ENCODE measurements at regions not wholly inside any gene's neighbourhood (a gene's known extent, or its start where the extent isn't known, plus 50 kb on each side); places are given as distances from the start of the nearest gene placed in this dataset.
A peak's percentile ranks its signal among the peaks of the same experiment; 100 is the strongest.

GRCh38 chr10:106213493-106213892, 951.0 kb downstream of the SORCS1 start:
- H3K27ac ChIP-seq (ENCODE audit: low read depth, low read length), result no peak overlapping the region
- no peak overlapping the region for H3K4me3 ChIP-seq (ENCODE audit: low read length)
- no peak for TF ChIP-seq CTCF (IDR thresholded peaks at IDR 0.05; ENCODE audit: low read depth, low read length, poor library complexity, severe bottlenecking)
- TF ChIP-seq EZH2phosphoT487 (IDR thresholded peaks at IDR 0.05; ENCODE audit: borderline replicate concordance, low read length), result no peak
- no peaks in the 10 kb centered on the region for H3K79me2 ChIP-seq (ENCODE audit: control insufficient read depth, low read length)
- no peaks in the 10 kb centered on the region for H3K4me1 ChIP-seq (ENCODE audit: control insufficient read depth, low read length)
- H3K4me2 ChIP-seq (ENCODE audit: low read length), result no peak overlapping the region
- no peaks in the 10 kb centered on the region for H3F3A ChIP-seq (ENCODE audit: control insufficient read depth, insufficient read depth)
- H3K9me2 ChIP-seq (replicated peaks; ENCODE audit: control insufficient read depth, low read length), result no peaks in the 10 kb centered on the region
- H3K36me3 ChIP-seq (ENCODE audit: control insufficient read depth, low read length), result no peaks in the 10 kb centered on the region
- no peaks in the 10 kb centered on the region for H4K20me1 ChIP-seq (ENCODE audit: control insufficient read depth, insufficient read depth, low read depth, low read length)
- H3K27me3 ChIP-seq (ENCODE audit: control insufficient read depth, low read length), result no peaks in the 10 kb centered on the region
- no peaks in the 10 kb centered on the region for H3K9me3 ChIP-seq (ENCODE audit: control insufficient read depth, insufficient read depth, low read length)

GRCh38 chr10:106198275-106198674, 966.2 kb downstream of the SORCS1 start:
- Histone ChIP-seq H3K36me3 (ENCODE audit: control insufficient read depth, low read length) (no peaks in the 10 kb centered on the region), H3K9me3 (ENCODE audit: control insufficient read depth, insufficient read depth, low read length) (no peaks in the 10 kb centered on the region), H3K27ac (ENCODE audit: low read depth, low read length) (no peak overlapping the region), H3K4me3 (ENCODE audit: low read length) (no peak overlapping the region), H3K79me2 (ENCODE audit: control insufficient read depth, low read length) (no peaks in the 10 kb centered on the region), H3K9me2 (replicated peaks; ENCODE audit: control insufficient read depth, low read length) (no peaks in the 10 kb centered on the region), H3K4me1 (ENCODE audit: control insufficient read depth, low read length) (no peaks in the 10 kb centered on the region), H3K27me3 (ENCODE audit: control insufficient read depth, low read length) (no peaks in the 10 kb centered on the region), H3K4me2 (ENCODE audit: low read length) (no peak overlapping the region), H4K20me1 (ENCODE audit: control insufficient read depth, insufficient read depth, low read depth, low read length) (no peaks in the 10 kb centered on the region), H3F3A (ENCODE audit: control insufficient read depth, insufficient read depth) (no peaks in the 10 kb centered on the region)
- no peak for TF ChIP-seq CTCF (IDR thresholded peaks at IDR 0.05; ENCODE audit: low read depth, low read length, poor library complexity, severe bottlenecking)
- no peak for TF ChIP-seq EZH2phosphoT487 (IDR thresholded peaks at IDR 0.05; ENCODE audit: borderline replicate concordance, low read length)

- H4K20me1 ChIP-seq (ENCODE audit: control insufficient read depth, insufficient read depth, low read depth, low read length), result no peaks in the 10 kb centered on the region
- H3F3A ChIP-seq (ENCODE audit: control insufficient read depth, insufficient read depth), result no peaks in the 10 kb centered on the region
- no peaks in the 10 kb centered on the region for H3K4me1 ChIP-seq (ENCODE audit: control insufficient read depth, low read length)
- H3K9me3 ChIP-seq (ENCODE audit: control insufficient read depth, insufficient read depth, low read length), result no peaks in the 10 kb centered on the region
- H3K36me3 ChIP-seq (ENCODE audit: control insufficient read depth, low read length), result no peaks in the 10 kb centered on the region
- no peaks in the 10 kb centered on the region for H3K79me2 ChIP-seq (ENCODE audit: control insufficient read depth, low read length)
- H3K9me2 ChIP-seq (replicated peaks; ENCODE audit: control insufficient read depth, low read length), result no peaks in the 10 kb centered on the region
- no peak overlapping the region for H3K4me3 ChIP-seq (ENCODE audit: low read length)
- H3K4me2 ChIP-seq (ENCODE audit: low read length), result no peak overlapping the region
- no peak overlapping the region for H3K27ac ChIP-seq (ENCODE audit: low read depth, low read length)
- H3K27me3 ChIP-seq (ENCODE audit: control insufficient read depth, low read length), result no peaks in the 10 kb centered on the region
- TF ChIP-seq CTCF (IDR thresholded peaks at IDR 0.05; ENCODE audit: low read depth, low read length, poor library complexity, severe bottlenecking), result peak; percentile 50
- TF ChIP-seq EZH2phosphoT487 (IDR thresholded peaks at IDR 0.05; ENCODE audit: borderline replicate concordance, low read length), result no peak
These were observed 975.2 kb downstream of the SORCS1 start for GRCh38 chr10:106189292-106189691.

GRCh38 chr10:106185951-106186350, 978.6 kb downstream of the SORCS1 start:
- Histone ChIP-seq H3K4me2 (ENCODE audit: low read length) (no peak overlapping the region), H3K9me3 (ENCODE audit: control insufficient read depth, insufficient read depth, low read length) (no peaks in the 10 kb centered on the region), H3K27ac (ENCODE audit: low read depth, low read length) (no peak overlapping the region), H3K79me2 (ENCODE audit: control insufficient read depth, low read length) (no peaks in the 10 kb centered on the region), H3K9me2 (replicated peaks; ENCODE audit: control insufficient read depth, low read length) (no peaks in the 10 kb centered on the region), H3K4me3 (ENCODE audit: low read length) (no peak overlapping the region), H3K27me3 (ENCODE audit: control insufficient read depth, low read length) (no peaks in the 10 kb centered on the region), H3K36me3 (ENCODE audit: control insufficient read depth, low read length) (no peaks in the 10 kb centered on the region), H3K4me1 (ENCODE audit: control insufficient read depth, low read length) (no peaks in the 10 kb centered on the region), H3F3A (ENCODE audit: control insufficient read depth, insufficient read depth) (no peaks in the 10 kb centered on the region), H4K20me1 (ENCODE audit: control insufficient read depth, insufficient read depth, low read depth, low read length) (no peaks in the 10 kb centered on the region)
- TF ChIP-seq CTCF (IDR thresholded peaks at IDR 0.05; ENCODE audit: low read depth, low read length, poor library complexity, severe bottlenecking) (no peak), EZH2phosphoT487 (IDR thresholded peaks at IDR 0.05; ENCODE audit: borderline replicate concordance, low read length) (no peak)
